ENCODE measurements at regions not wholly inside any gene's neighbourhood (a gene's known extent, or its start where the extent isn't known, plus 50 kb on each side); places are given as distances from the start of the nearest gene placed in this dataset.

- H3K9me3 Mint-ChIP-seq, result no peaks in the 10 kb centered on the region
- ChIA-PET CTCF (no interaction called here), POLR2A (no interaction called here)
- ATAC-seq (ENCODE audit: low read depth) (no peak), DNase-seq (no peak)
- H3K4me3 Mint-ChIP-seq, result no peak overlapping the region
- no peak overlapping the region for H3K27ac Mint-ChIP-seq
- peaks cover 3% of the 10 kb centered on the region for H3K4me1 Mint-ChIP-seq
- H3K27me3 Mint-ChIP-seq, result no peaks in the 10 kb centered on the region
- intact Hi-C loops (cut with micrococcal nuclease), result no loop called here
- TF ChIP-seq CTCF (IDR thresholded peaks at IDR 0.05), result no peak
- no peaks in the 10 kb centered on the region for H3K36me3 Mint-ChIP-seq (ENCODE audit: low read depth)
Observed at GRCh38 chr2:3138621-3139020, 239.0 kb downstream of the EIPR1 start.

- no peak overlapping the region for H3K4me3 Mint-ChIP-seq
- POLR2A ChIA-PET, result no interaction called here
- peaks cover 3% of the 10 kb centered on the region for H3K4me1 Mint-ChIP-seq
Observed at GRCh38 chr2:3137651-3138300, 239.8 kb downstream of the EIPR1 start.

GRCh38 chr2:3135676-3136075, 241.9 kb downstream of the EIPR1 start:
- Mint-ChIP-seq H3K27me3 (no peaks in the 10 kb centered on the region), H3K4me1 (no peaks in the 10 kb centered on the region), H3K36me3 (ENCODE audit: low read depth) (no peaks in the 10 kb centered on the region), H3K9me3 (peaks cover 2% of the 10 kb centered on the region), H3K4me3 (no peak overlapping the region), H3K27ac (no peak overlapping the region)
- CTCF ChIA-PET, result no interaction called here
- intact Hi-C loops (cut with micrococcal nuclease), result no loop called here
- no peak for ATAC-seq (ENCODE audit: low read depth)
- DNase-seq, result no peak
- POLR2A ChIA-PET, result no interaction called here
- no peak for TF ChIP-seq CTCF (IDR thresholded peaks at IDR 0.05)

More at GRCh38 chr2:3137651-3138300, 239.8 kb downstream of the EIPR1 start:
- H3K9me3 Mint-ChIP-seq, result peaks cover 2% of the 10 kb centered on the region
- TF ChIP-seq CTCF (IDR thresholded peaks at IDR 0.05), result no peak
- DNase-seq, result no peak
- no peaks in the 10 kb centered on the region for H3K27me3 Mint-ChIP-seq
- CTCF ChIA-PET, result no interaction called here
- no peak for ATAC-seq (ENCODE audit: low read depth)
- H3K36me3 Mint-ChIP-seq (ENCODE audit: low read depth), result no peaks in the 10 kb centered on the region
- intact Hi-C loops (cut with micrococcal nuclease), result no loop called here
- no peak overlapping the region for H3K27ac Mint-ChIP-seq

- H3K36me3 Mint-ChIP-seq (ENCODE audit: low read depth), result no peaks in the 10 kb centered on the region
- H3K9me3 Mint-ChIP-seq, result peaks cover 2% of the 10 kb centered on the region
- peaks cover 2% of the 10 kb centered on the region for H3K27me3 Mint-ChIP-seq
- no peak overlapping the region for H3K4me3 Mint-ChIP-seq
- ChIA-PET CTCF (no interaction called here), POLR2A (no interaction called here)
- H3K4me1 Mint-ChIP-seq, result no peaks in the 10 kb centered on the region
- DNase-seq (no peak), ATAC-seq (ENCODE audit: low read depth) (no peak)
- no peak for TF ChIP-seq CTCF (IDR thresholded peaks at IDR 0.05)
- intact Hi-C loops (cut with micrococcal nuclease), result no loop called here
- no peak overlapping the region for H3K27ac Mint-ChIP-seq
Observed at GRCh38 chr2:3134026-3134571, 243.5 kb downstream of the EIPR1 start.

- Mint-ChIP-seq H3K27ac (no peak overlapping the region), H3K9me3 (peaks cover 2% of the 10 kb centered on the region), H3K4me3 (no peak overlapping the region), H3K27me3 (peaks cover 2% of the 10 kb centered on the region), H3K36me3 (ENCODE audit: low read depth) (no peaks in the 10 kb centered on the region), H3K4me1 (no peaks in the 10 kb centered on the region)
- no peak for TF ChIP-seq CTCF (IDR thresholded peaks at IDR 0.05)
- intact Hi-C loops (cut with micrococcal nuclease), result no loop called here
- ATAC-seq (ENCODE audit: low read depth) (no peak), DNase-seq (no peak)
- ChIA-PET CTCF (no interaction called here), POLR2A (no interaction called here)
Observed at GRCh38 chr2:3132966-3133365, 244.7 kb downstream of the EIPR1 start.
